Karpas-422 (cell line): ENCODE measurements at regions not wholly inside any gene's neighbourhood (a gene's known extent, or its start where the extent isn't known, plus 50 kb on each side); places are given as distances from the start of the nearest gene placed in this dataset.
A peak's percentile ranks its signal among the peaks of the same experiment; 100 is the strongest.

ENCODE experiments used
- DNase-seq: peaks from one replicate; pipeline ENCODE4 v3.0.0-alpha.2; 2015
- H2AFZ ChIP-seq: fragments of 200-600 bp; sonication (generic); 2 replicates; pipeline ENCODE4 v1.6.1; 2014; ENCODE audit warnings: antibody characterized with exemption, low read length, mixed read lengths
- H3K27ac ChIP-seq: fragments of 200-600 bp; sonication (generic); 2 replicates; pipeline ENCODE4 v1.5.1; 2014; ENCODE audit warnings: mild to moderate bottlenecking, low read length, moderate library complexity
- H3K27me3 ChIP-seq: fragments of 200-600 bp; sonication (generic); 2 replicates; pipeline ENCODE4 v1.6.1; 2014; ENCODE audit warnings: low read length, mixed read lengths
- H3K36me3 ChIP-seq: fragments of 200-600 bp; sonication (generic); 2 replicates; pipeline ENCODE4 v1.6.1; 2014; ENCODE audit warnings: low read length, mixed read lengths; ENCODE audit not compliant: insufficient read depth
- H3K4me1 ChIP-seq: fragments of 200-600 bp; sonication (generic); 2 replicates; pipeline ENCODE4 v1.6.1; 2014; ENCODE audit warnings: mild to moderate bottlenecking, low read length, mixed read lengths
- H3K4me2 ChIP-seq: fragments of 200-600 bp; sonication (generic); 2 replicates; pipeline ENCODE4 v1.6.1; 2014; ENCODE audit warnings: low read length, low read depth, mild to moderate bottlenecking; ENCODE audit not compliant: poor library complexity, severe bottlenecking
- H3K4me3 ChIP-seq: fragments of 200-600 bp; sonication (generic); 2 replicates; pipeline ENCODE4 v1.5.1; 2014; ENCODE audit warnings: mild to moderate bottlenecking, antibody characterized with exemption, low read length, mixed read lengths
- H3K79me2 ChIP-seq: fragments of 200-600 bp; sonication (generic); 2 replicates; pipeline ENCODE4 v1.6.1; 2014; ENCODE audit warnings: mild to moderate bottlenecking, low read length, mixed read lengths
- H3K9ac ChIP-seq: fragments of 200-600 bp; sonication (generic); 2 replicates; pipeline ENCODE4 v1.6.0; 2014; ENCODE audit warnings: low read length
- H3K9me2 ChIP-seq: fragments of 200-600 bp; sonication (generic), shearing (Covaris generic); replicated peaks from 2 replicates; pipeline ENCODE4 v1.6.0; 2014; ENCODE audit warnings: mild to moderate bottlenecking, low read length, moderate library complexity; ENCODE audit not compliant: insufficient read depth
- H3K9me3 ChIP-seq: fragments of 300-700, 200-600 bp; sonication (generic); 2 replicates; pipeline ENCODE4 v1.6.1; 2014; ENCODE audit warnings: low read length, mixed read lengths
- H4K20me1 ChIP-seq: fragments of 200-600 bp; sonication (generic); 2 replicates; pipeline ENCODE4 v1.6.1; 2014; ENCODE audit warnings: mild to moderate bottlenecking, antibody characterized with exemption, low read length, low read depth; ENCODE audit not compliant: insufficient read depth

DNA sequence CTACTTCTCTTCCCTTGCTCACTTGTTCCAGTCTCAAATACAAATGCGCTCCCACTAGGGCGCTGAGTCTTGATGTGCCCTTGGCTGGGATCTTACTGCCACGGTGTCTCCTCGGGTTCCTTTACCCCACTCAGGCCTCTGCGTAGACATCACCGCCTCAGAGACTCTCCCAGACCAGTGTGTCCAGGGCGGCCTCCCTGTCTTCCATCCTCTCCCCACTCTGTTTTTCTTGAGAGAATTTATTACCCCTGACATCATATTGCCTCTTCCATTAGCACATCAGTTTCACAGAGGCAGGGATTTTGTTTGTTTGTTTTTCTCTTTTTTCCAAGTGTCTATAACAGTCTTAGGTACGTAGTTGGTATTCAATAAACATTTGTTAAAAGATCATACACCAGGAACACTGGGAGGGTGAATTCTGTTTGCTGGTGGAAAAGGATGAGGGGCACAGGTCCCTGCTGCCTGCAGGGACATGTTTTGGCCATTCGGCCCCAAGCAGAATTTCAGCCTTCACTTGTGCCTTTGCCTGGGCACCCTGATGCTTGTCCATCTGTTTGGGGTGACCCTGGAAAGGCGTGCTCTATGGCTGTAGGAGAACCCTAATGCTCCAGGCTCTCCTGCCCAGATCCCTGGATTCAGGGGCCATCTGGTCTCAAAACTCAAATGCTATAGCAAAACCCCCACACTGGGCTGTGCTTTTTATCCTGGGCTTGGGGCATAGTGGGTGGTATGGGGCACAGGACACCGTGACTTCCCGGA, 55.0 kb downstream of the RPL37A start:
- Histone ChIP-seq H3K9me2 (no peaks in the 10 kb centered on the region), H3K4me1 (peaks cover 17% of the 10 kb centered on the region), H4K20me1 (no peaks in the 10 kb centered on the region), H3K4me3 (no peak overlapping the region), H3K4me2 (no peak overlapping the region), H3K79me2 (no peaks in the 10 kb centered on the region), H3K36me3 (no peaks in the 10 kb centered on the region), H3K9me3 (no peaks in the 10 kb centered on the region), H3K27ac (no peak overlapping the region), H3K27me3 (no peaks in the 10 kb centered on the region), H2AFZ (no peak overlapping the region), H3K9ac (no peak overlapping the region)
- DNase-seq = no peak

DNA sequence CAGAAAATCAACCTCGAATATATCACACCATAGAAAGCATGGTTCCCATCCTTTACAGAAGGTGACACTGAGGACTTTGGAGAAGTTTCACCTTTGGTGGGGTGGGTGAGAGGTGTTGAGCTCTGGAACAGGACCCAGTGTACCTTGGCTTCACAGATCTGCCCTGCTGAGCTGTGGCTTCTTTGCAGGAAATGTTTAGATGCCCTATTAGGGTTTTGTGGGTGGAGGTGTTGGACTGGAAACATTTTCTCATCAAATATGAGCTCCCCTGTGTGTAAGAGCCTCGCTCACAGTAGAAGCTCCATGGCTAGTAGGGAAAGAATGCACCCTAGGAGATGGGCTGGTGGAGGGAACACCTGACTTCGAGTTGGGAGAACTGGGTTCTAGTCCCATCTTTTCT, 55.6 kb downstream of the RPL37A start:
- no peaks in the 10 kb centered on the region for H3K9me2 ChIP-seq
- H4K20me1 ChIP-seq = no peaks in the 10 kb centered on the region
- H3K9ac ChIP-seq = no peak overlapping the region
- no peak overlapping the region for H3K4me3 ChIP-seq
- no peaks in the 10 kb centered on the region for H3K27me3 ChIP-seq
- H3K36me3 ChIP-seq = no peaks in the 10 kb centered on the region
- H3K4me2 ChIP-seq = no peak overlapping the region
- no peak overlapping the region for H2AFZ ChIP-seq
- peaks cover 17% of the 10 kb centered on the region for H3K4me1 ChIP-seq
- no peaks in the 10 kb centered on the region for H3K9me3 ChIP-seq
- H3K27ac ChIP-seq = no peak overlapping the region
- no peaks in the 10 kb centered on the region for H3K79me2 ChIP-seq
- no peak for DNase-seq

DNA sequence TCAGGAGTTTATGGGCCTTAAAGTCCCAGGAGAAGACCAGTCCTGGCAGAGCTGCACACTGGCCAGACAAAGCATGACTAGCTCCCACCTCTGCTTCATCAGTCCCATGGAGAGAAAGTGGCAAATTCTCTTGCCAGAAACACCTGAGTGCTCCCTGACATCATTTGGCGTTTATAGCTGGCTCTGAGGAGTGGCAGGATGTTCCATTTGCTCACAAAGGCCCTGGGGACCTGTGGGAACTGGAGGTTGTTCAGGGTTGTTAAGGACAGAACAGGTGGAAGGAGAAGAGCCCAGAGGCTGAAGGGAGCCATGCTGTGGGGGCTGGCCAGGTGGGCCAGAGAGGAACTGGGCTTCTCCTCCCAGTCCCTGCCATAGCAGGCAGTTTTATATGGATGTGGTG, 56.1 kb downstream of the RPL37A start:
- no peaks in the 10 kb centered on the region for H4K20me1 ChIP-seq
- no peak overlapping the region for H2AFZ ChIP-seq
- H3K9me2 ChIP-seq = no peaks in the 10 kb centered on the region
- no peak overlapping the region for H3K9ac ChIP-seq
- no peak overlapping the region for H3K27ac ChIP-seq
- H3K4me2 ChIP-seq = no peak overlapping the region
- H3K9me3 ChIP-seq = no peaks in the 10 kb centered on the region
- no peak for DNase-seq
- H3K36me3 ChIP-seq = no peaks in the 10 kb centered on the region
- no peak overlapping the region for H3K4me3 ChIP-seq
- H3K27me3 ChIP-seq = no peaks in the 10 kb centered on the region
- H3K79me2 ChIP-seq = no peaks in the 10 kb centered on the region
- H3K4me1 ChIP-seq = peaks cover 17% of the 10 kb centered on the region

- no peak for DNase-seq
- no peak overlapping the region for H3K9ac ChIP-seq
- no peak overlapping the region for H3K4me3 ChIP-seq
- no peaks in the 10 kb centered on the region for H3K9me2 ChIP-seq
- H3K4me1 ChIP-seq = peaks cover 17% of the 10 kb centered on the region
- H3K4me2 ChIP-seq = no peak overlapping the region
- no peaks in the 10 kb centered on the region for H4K20me1 ChIP-seq
- H3K79me2 ChIP-seq = no peaks in the 10 kb centered on the region
- H3K9me3 ChIP-seq = no peaks in the 10 kb centered on the region
- no peak overlapping the region for H3K27ac ChIP-seq
- H2AFZ ChIP-seq = no peak overlapping the region
- H3K27me3 ChIP-seq = no peaks in the 10 kb centered on the region
- H3K36me3 ChIP-seq = no peaks in the 10 kb centered on the region
Observed at GRCh38 chr2:216555274-216555673, 56.6 kb downstream of the RPL37A start.

DNA sequence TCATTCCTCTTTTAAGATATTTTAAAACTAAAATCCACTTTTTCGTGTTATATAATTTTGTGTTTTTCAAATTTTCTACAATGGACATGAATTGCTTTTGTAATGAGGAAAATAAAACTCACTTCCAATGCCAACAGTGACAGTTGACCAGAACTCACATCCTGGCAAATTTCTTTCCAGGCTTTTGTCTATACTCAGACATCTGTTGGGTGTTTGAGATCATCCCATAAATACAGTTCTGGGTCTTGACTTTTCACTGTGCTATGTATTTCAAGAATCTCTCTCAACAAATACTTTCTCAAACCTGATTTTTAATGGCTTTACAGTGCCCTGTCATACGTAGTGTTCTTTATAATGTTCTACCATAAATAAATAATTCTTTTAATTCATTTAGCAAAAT, 57.6 kb downstream of the RPL37A start:
- peaks cover 17% of the 10 kb centered on the region for H3K4me1 ChIP-seq
- no peak overlapping the region for H2AFZ ChIP-seq
- H3K4me2 ChIP-seq = no peak overlapping the region
- H3K9ac ChIP-seq = no peak overlapping the region
- H3K9me2 ChIP-seq = no peaks in the 10 kb centered on the region
- no peaks in the 10 kb centered on the region for H3K79me2 ChIP-seq
- DNase-seq = no peak
- H3K36me3 ChIP-seq = no peaks in the 10 kb centered on the region
- no peaks in the 10 kb centered on the region for H3K9me3 ChIP-seq
- H3K4me3 ChIP-seq = no peak overlapping the region
- no peak overlapping the region for H3K27ac ChIP-seq
- no peaks in the 10 kb centered on the region for H4K20me1 ChIP-seq
- no peaks in the 10 kb centered on the region for H3K27me3 ChIP-seq

DNA sequence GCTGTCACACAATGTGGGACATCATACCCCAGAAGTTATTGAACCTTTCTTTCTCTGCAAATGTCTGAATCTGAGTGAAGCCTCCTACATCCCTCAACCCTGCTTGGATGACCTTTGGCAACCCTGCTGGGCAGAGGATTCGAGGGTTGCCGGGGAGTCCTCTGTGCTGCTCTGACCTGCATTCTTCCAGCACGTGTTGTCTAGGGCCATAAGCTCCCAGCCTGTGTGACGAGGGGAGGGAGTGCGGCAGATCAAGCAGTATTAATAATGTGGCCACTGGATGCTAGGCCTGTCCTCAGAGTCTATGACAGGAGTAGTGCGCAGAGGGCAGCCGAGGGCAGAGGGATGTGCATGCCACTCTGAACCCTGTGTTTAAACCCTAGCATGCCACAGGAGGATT, 58.8 kb downstream of the RPL37A start:
- H3K27me3 ChIP-seq = no peaks in the 10 kb centered on the region
- DNase-seq = no peak
- no peak overlapping the region for H2AFZ ChIP-seq
- H3K9me3 ChIP-seq = no peaks in the 10 kb centered on the region
- peak overlapping the region; percentile 15 for H3K4me2 ChIP-seq
- peaks cover 17% of the 10 kb centered on the region for H3K4me1 ChIP-seq
- no peaks in the 10 kb centered on the region for H4K20me1 ChIP-seq
- no peak overlapping the region for H3K9ac ChIP-seq
- H3K36me3 ChIP-seq = no peaks in the 10 kb centered on the region
- H3K27ac ChIP-seq = no peak overlapping the region
- no peaks in the 10 kb centered on the region for H3K79me2 ChIP-seq
- no peaks in the 10 kb centered on the region for H3K9me2 ChIP-seq
- no peak overlapping the region for H3K4me3 ChIP-seq

DNA sequence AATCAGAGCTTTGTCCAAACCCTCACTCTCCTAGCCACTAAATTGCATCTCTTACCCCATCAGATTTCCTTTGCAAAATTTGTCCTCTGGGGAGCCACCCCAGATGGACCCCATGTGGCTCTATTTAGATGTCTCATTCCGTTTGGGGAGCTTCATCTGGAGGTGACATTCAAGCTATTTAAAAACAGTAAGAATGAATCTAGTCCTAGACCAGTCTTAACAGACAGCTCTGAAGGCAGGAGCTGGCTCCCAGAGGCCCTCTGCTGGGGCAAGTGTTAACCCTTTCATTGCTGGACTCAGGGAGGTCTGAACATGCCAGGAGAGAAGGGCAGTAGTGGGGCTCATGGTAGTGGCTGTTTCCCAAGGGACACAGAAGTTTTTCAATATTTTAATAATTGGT, 59.2 kb downstream of the RPL37A start:
- H3K27ac ChIP-seq = no peak overlapping the region
- no peaks in the 10 kb centered on the region for H3K36me3 ChIP-seq
- DNase-seq = peak; percentile 52
- H3K27me3 ChIP-seq = no peaks in the 10 kb centered on the region
- no peaks in the 10 kb centered on the region for H3K79me2 ChIP-seq
- no peaks in the 10 kb centered on the region for H3K9me3 ChIP-seq
- H2AFZ ChIP-seq = no peak overlapping the region
- H3K4me2 ChIP-seq = peak overlapping the region; percentile 15
- no peaks in the 10 kb centered on the region for H3K9me2 ChIP-seq
- H3K4me1 ChIP-seq = peaks cover 17% of the 10 kb centered on the region
- no peak overlapping the region for H3K4me3 ChIP-seq
- H3K9ac ChIP-seq = no peak overlapping the region
- no peaks in the 10 kb centered on the region for H4K20me1 ChIP-seq

DNA sequence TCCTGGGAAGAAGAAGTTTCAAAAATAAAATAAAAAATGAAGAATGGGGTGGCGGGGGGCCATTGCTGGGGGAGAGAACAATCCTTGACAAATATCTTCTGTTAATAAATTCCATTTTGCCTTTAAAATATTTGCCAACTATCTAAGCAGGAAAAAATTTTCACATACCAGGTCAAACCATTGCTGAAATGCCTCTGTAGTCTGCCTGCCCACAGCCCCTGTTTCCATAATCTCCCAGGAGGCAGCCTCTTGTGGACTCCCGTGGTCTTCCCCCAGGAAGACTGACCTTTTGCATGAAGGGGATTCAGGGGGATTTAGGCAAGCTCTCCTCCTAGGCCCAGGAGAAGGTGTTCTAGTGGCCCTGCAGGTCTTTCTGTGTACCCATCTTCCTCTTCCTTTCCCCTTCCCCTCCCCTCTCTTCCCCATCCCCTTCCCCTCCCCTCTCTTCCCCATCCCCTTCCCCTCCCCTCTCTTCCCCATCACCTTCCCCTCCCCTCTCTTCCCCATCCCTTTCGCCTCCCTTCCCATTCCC, 61.0 kb downstream of the RPL37A start:
- no peak overlapping the region for H3K4me3 ChIP-seq
- no peaks in the 10 kb centered on the region for H3K27me3 ChIP-seq
- DNase-seq = no peak
- no peaks in the 10 kb centered on the region for H4K20me1 ChIP-seq
- H2AFZ ChIP-seq = no peak overlapping the region
- H3K9ac ChIP-seq = no peak overlapping the region
- peaks cover 17% of the 10 kb centered on the region for H3K4me1 ChIP-seq
- H3K27ac ChIP-seq = no peak overlapping the region
- H3K4me2 ChIP-seq = no peak overlapping the region
- H3K79me2 ChIP-seq = no peaks in the 10 kb centered on the region
- no peaks in the 10 kb centered on the region for H3K9me3 ChIP-seq
- H3K36me3 ChIP-seq = no peaks in the 10 kb centered on the region
- no peaks in the 10 kb centered on the region for H3K9me2 ChIP-seq
